K562 (cell line): ENCODE measurements at regions not wholly inside any gene's neighbourhood (a gene's known extent, or its start where the extent isn't known, plus 50 kb on each side); places are given as distances from the start of the nearest gene placed in this dataset.

Experiments used
- BRF1 ChIP-seq: IDR thresholded peaks from 3 replicates; pipeline ENCODE4 v1.6.1; 2011; ENCODE audit warnings: borderline replicate concordance, mild to moderate bottlenecking; ENCODE audit not compliant: insufficient read length; ENCODE audit errors: extremely low read depth
- EZH2 ChIP-seq: IDR thresholded peaks from 2 replicates; pipeline ENCODE4 v1.6.1; 2012; ENCODE audit warnings: low read depth, mild to moderate bottlenecking, inconsistent platforms, low read length, borderline replicate concordance
- KDM4B ChIP-seq, 2 experiments: fragments of 450-650 bp in 1 of 2; sonication (generic) in 1 of 2; IDR thresholded peaks; 2 replicates each; pipeline ENCODE4 v1.6.1; 2016 to 2017; ENCODE audit warnings: borderline replicate concordance in 2 of 2, antibody characterized with exemption in 1 of 2, low read depth in 1 of 2, mild to moderate bottlenecking in 1 of 2
- NR1H2 ChIP-seq: sonication (generic); formaldehyde crosslinking; IDR thresholded peaks from 2 replicates; pipeline ENCODE4 v1.4.0; 2020; ENCODE audit warnings: mild to moderate bottlenecking, missing genetic modification reagents
- PHF8 ChIP-seq: fragments of 200-600 bp; sonication (generic); IDR thresholded peaks from 2 replicates; pipeline ENCODE4 v1.6.1; 2012; ENCODE audit warnings: mixed run types, mild to moderate bottlenecking, inconsistent platforms, low read length, moderate library complexity, borderline replicate concordance
- POLR2A ChIP-seq: fragments of 450-650 bp; conservative IDR thresholded peaks from 2 replicates; pipeline ENCODE4 v1.6.1; 2016
- TEAD1 ChIP-seq, 2 experiments: fragments of 450-650 bp in 1 of 2; sonication (generic) in 1 of 2; formaldehyde crosslinking; IDR thresholded peaks; 2 replicates each; pipeline versions ENCODE4 v1.4.0 to v1.8.0; 2020 to 2022; ENCODE audit warnings: mild to moderate bottlenecking in 2 of 2, missing genetic modification reagents in 1 of 2
- ZNF165 ChIP-seq: fragments of 250-450 bp; sonication (Bioruptor Pico); IDR thresholded peaks from 2 replicates; pipeline ENCODE4 v1.4.0; 2020; ENCODE audit warnings: borderline replicate concordance
- TF ChIP-seq, protein P1 (sequence below): IDR thresholded peaks from 3 replicates; pipeline ENCODE4 v1.6.1; 2011; ENCODE audit warnings: borderline replicate concordance, mild to moderate bottlenecking; ENCODE audit not compliant: insufficient read length, insufficient read depth

- no peak for TF ChIP-seq TEAD1 (CRISPR knock-in tag; IDR thresholded peaks at IDR 0.05)
- no peak for TF ChIP-seq PHF8
- no peak for TF ChIP-seq POLR2A
- TF ChIP-seq, protein P1, sequence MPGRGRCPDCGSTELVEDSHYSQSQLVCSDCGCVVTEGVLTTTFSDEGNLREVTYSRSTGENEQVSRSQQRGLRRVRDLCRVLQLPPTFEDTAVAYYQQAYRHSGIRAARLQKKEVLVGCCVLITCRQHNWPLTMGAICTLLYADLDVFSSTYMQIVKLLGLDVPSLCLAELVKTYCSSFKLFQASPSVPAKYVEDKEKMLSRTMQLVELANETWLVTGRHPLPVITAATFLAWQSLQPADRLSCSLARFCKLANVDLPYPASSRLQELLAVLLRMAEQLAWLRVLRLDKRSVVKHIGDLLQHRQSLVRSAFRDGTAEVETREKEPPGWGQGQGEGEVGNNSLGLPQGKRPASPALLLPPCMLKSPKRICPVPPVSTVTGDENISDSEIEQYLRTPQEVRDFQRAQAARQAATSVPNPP = no peak
- TF ChIP-seq EZH2 = no peak
- TF ChIP-seq NR1H2 = no peak
- no peak for TF ChIP-seq BRF1
- no peak for TF ChIP-seq ZNF165 (CRISPR knock-in tag)
- no peak for TF ChIP-seq KDM4B (IDR thresholded peaks at IDR 0.05; ENCODE audit: borderline replicate concordance in 2 of 2, low read depth in 1 of 2)
Observed at GRCh38 chr4:138890891-138891570, 124.5 kb upstream of the NOCT start.
